ENCODE measurements at regions not wholly inside any gene's neighbourhood (a gene's known extent, or its start where the extent isn't known, plus 50 kb on each side); places are given as distances from the start of the nearest gene placed in this dataset.

DNA sequence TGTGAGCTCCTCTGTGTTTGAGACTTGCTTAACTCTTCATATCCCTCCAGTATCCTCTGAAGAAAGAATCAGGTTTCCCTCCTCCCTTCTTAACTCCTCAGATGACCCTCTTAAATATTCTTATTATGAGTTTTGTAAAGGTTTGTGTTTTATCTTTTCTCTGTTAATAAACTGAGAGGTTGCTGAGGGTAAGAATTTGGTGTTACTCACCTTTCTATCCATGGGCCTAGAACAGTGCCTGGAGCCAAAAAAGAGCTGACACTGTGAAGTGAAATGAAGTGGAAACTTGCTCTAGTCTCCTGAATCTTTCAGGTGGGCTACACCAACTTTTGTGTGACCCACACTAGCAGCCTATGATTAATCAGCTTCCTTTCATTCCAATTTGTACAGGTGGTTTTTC is 208.4 kb downstream of the CSNK1G3 start:
- Histone ChIP-seq H3K4me1 (ENCODE audit: control insufficient read depth in 1 of 2, low read depth in 2 of 2) (no peaks in the 10 kb centered on the region), H3K9me3 (no peaks in the 10 kb centered on the region), H3K27me3 (replicated peaks; ENCODE audit: insufficient read depth) (no peaks in the 10 kb centered on the region), H3K36me3 (no peaks in the 10 kb centered on the region), H3K27ac (no peak overlapping the region), H3K4me3 (no peak overlapping the region)
- DNase-seq (ENCODE audit: low spot score): no peak
- TF ChIP-seq, protein P1, sequence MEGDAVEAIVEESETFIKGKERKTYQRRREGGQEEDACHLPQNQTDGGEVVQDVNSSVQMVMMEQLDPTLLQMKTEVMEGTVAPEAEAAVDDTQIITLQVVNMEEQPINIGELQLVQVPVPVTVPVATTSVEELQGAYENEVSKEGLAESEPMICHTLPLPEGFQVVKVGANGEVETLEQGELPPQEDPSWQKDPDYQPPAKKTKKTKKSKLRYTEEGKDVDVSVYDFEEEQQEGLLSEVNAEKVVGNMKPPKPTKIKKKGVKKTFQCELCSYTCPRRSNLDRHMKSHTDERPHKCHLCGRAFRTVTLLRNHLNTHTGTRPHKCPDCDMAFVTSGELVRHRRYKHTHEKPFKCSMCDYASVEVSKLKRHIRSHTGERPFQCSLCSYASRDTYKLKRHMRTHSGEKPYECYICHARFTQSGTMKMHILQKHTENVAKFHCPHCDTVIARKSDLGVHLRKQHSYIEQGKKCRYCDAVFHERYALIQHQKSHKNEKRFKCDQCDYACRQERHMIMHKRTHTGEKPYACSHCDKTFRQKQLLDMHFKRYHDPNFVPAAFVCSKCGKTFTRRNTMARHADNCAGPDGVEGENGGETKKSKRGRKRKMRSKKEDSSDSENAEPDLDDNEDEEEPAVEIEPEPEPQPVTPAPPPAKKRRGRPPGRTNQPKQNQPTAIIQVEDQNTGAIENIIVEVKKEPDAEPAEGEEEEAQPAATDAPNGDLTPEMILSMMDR (IDR thresholded peaks at IDR 0.05): no peak
- no peak for ATAC-seq (ENCODE audit: insufficient number of reproducible peaks, low FRiP score, low read depth)

DNA sequence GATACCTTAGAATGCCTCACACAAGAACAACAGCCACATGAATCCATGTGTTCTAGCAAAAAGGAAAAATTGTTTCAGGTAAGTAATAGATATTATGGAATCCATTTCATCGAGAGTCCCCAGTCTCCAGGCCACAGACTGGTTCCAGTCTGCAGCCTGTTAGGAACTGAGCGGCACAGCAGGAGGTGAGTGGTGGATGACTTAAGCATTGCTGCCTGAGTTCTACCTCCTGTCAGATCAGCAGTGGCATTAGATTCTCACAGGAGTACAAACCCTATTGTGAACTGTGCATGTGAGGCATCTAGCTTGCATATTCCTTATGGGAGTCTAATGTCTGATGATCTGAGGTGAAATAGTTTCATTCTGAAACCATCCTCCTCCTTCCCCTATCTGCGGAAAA is 207.0 kb downstream of the CSNK1G3 start:
- Histone ChIP-seq H3K27ac (no peak overlapping the region), H3K4me1 (ENCODE audit: control insufficient read depth in 1 of 2, low read depth in 2 of 2) (no peaks in the 10 kb centered on the region), H3K27me3 (replicated peaks; ENCODE audit: insufficient read depth) (no peaks in the 10 kb centered on the region), H3K36me3 (no peaks in the 10 kb centered on the region), H3K9me3 (no peaks in the 10 kb centered on the region), H3K4me3 (no peak overlapping the region)
- DNase-seq (ENCODE audit: low spot score) (no peak), ATAC-seq (ENCODE audit: insufficient number of reproducible peaks, low FRiP score, low read depth) (no peak)
- TF ChIP-seq, protein P1 (IDR thresholded peaks at IDR 0.05): no peak

DNA sequence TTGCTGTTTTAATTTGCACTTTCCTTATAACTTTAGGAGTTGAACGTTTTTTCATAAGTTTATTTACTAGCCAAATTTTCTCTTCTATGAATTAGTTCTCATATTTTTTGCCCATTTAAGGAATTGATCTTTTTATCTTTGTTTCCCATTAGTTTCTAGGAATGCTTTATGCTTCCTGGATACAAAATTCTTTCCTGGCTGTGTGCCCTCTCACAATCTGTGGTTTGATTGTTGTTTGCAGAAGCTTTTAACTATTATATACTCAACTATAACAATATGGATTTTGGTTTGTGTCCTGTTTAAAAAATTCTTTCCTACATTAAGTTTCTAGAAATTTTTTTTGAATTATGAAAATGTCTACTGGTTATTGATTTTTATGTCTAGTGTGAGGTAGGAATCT is 206.3 kb downstream of the CSNK1G3 start:
- Histone ChIP-seq H3K27ac (no peak overlapping the region), H3K4me3 (no peak overlapping the region), H3K27me3 (replicated peaks; ENCODE audit: insufficient read depth) (no peaks in the 10 kb centered on the region), H3K9me3 (no peaks in the 10 kb centered on the region), H3K4me1 (ENCODE audit: control insufficient read depth in 1 of 2, low read depth in 2 of 2) (no peaks in the 10 kb centered on the region), H3K36me3 (no peaks in the 10 kb centered on the region)
- ATAC-seq (ENCODE audit: insufficient number of reproducible peaks, low FRiP score, low read depth) (no peak), DNase-seq (ENCODE audit: low spot score) (no peak)
- TF ChIP-seq, protein P1 (IDR thresholded peaks at IDR 0.05): no peak

DNA sequence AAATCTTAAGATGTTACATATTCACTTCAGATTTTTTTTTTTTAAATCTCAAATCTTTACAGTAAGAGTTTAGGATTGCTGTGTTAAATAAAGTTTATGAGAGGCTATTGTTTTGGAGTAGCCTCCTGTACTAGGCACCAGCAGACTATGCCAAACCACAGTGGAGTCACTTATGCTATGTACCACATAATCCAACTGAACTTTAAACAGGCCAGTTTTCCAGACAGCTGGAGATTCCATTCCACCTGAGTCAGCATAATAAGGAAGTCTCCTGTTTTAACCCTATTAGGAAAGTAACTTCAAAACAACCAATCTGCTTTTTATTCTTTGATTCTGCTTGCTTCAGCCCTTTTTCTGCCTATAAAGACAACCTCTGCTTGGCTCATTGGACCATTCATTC is 205.2 kb downstream of the CSNK1G3 start:
- H3K4me1 ChIP-seq (ENCODE audit: control insufficient read depth in 1 of 2, low read depth in 2 of 2): no peaks in the 10 kb centered on the region
- H3K9me3 ChIP-seq: no peaks in the 10 kb centered on the region
- H3K27me3 ChIP-seq (replicated peaks; ENCODE audit: insufficient read depth): no peaks in the 10 kb centered on the region
- H3K36me3 ChIP-seq: no peaks in the 10 kb centered on the region
- no peak overlapping the region for H3K27ac ChIP-seq
- DNase-seq (ENCODE audit: low spot score): no peak
- TF ChIP-seq, protein P1 (IDR thresholded peaks at IDR 0.05): no peak
- ATAC-seq (ENCODE audit: insufficient number of reproducible peaks, low FRiP score, low read depth): no peak
- H3K4me3 ChIP-seq: no peak overlapping the region

DNA sequence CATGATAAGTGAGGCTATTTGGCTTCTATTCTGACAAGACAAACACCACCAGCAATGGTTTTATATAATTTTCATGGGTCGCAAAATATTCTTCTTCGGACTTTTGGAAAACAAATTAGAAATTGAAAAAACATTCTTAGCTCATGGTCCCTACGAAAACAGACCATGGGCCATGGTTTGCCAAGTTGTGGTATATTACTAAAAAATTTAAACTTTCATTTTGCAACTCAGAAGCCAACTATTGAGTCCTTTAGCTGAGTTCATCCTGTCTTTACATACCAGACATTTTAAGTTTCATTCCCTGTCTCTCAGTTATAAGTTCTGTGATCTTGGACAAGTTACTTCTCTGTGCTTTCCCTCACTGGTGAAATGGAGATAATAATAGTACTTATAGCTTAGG is 198.1 kb downstream of the CSNK1G3 start:
- H3K27ac ChIP-seq: no peak overlapping the region
- no peak overlapping the region for H3K4me3 ChIP-seq
- no peaks in the 10 kb centered on the region for H3K27me3 ChIP-seq (replicated peaks; ENCODE audit: insufficient read depth)
- H3K9me3 ChIP-seq: no peaks in the 10 kb centered on the region
- ATAC-seq (ENCODE audit: insufficient number of reproducible peaks, low FRiP score, low read depth) (no peak), DNase-seq (ENCODE audit: low spot score) (no peak)
- H3K4me1 ChIP-seq (ENCODE audit: control insufficient read depth in 1 of 2, low read depth in 2 of 2): peaks cover 5 to 19% of the 10 kb centered on the region in 2 donors
- TF ChIP-seq, protein P1 (IDR thresholded peaks at IDR 0.05): no peak
- H3K36me3 ChIP-seq: no peaks in the 10 kb centered on the region

All from thoracic aorta (tissue), 2 donors.